GM12891 (cell line): ENCODE measurements at regions not wholly inside any gene's neighbourhood (a gene's known extent, or its start where the extent isn't known, plus 50 kb on each side); places are given as distances from the start of the nearest gene placed in this dataset.
A peak's percentile ranks its signal among the peaks of the same experiment; 100 is the strongest.

Source experiments
- PAX5 ChIP-seq: IDR thresholded peaks from 2 replicates; pipeline ENCODE4 v1.6.1; 2011; ENCODE audit warnings: low read length, moderate library complexity, mild to moderate bottlenecking; ENCODE audit not compliant: insufficient read depth, severe bottlenecking
- POLR2A ChIP-seq: IDR thresholded peaks from 2 replicates; pipeline ENCODE4 v1.6.1; 2011; ENCODE audit warnings: low read depth, low read length, control low read depth
- POLR2AphosphoS5 ChIP-seq: IDR thresholded peaks from 2 replicates; pipeline ENCODE4 v1.6.1; 2011; ENCODE audit warnings: low read depth, low read length, control low read depth
- POU2F2 ChIP-seq: IDR thresholded peaks from 2 replicates; pipeline ENCODE4 v1.6.1; 2011; ENCODE audit warnings: low read depth, mild to moderate bottlenecking, control low read depth, low read length, moderate library complexity
- SPI1 ChIP-seq: IDR thresholded peaks from 2 replicates; pipeline ENCODE4 v1.6.1; 2011; ENCODE audit warnings: low read depth, low read length, control low read depth
- TAF1 ChIP-seq: IDR thresholded peaks from 2 replicates; pipeline ENCODE4 v1.6.1; 2011; ENCODE audit warnings: low read depth, low read length, control low read depth

- no peak for TF ChIP-seq PAX5
- TF ChIP-seq POLR2AphosphoS5 = no peak
- no peak for TF ChIP-seq POU2F2
- no peak for TF ChIP-seq POLR2A
- no peak for TF ChIP-seq TAF1
- TF ChIP-seq SPI1 = peak; percentile 82
Measured at GRCh38 chr13:33639626-33640080, 178.3 kb upstream of the RFC3 start.
